OCI-LY7 (cell line): ENCODE measurements at regions not wholly inside any gene's neighbourhood (a gene's known extent, or its start where the extent isn't known, plus 50 kb on each side); places are given as distances from the start of the nearest gene placed in this dataset.

Experiments used
- BruUV-seq: library from RNA; stranded (reverse); fragments of 400-500 nt; replicated peaks from 2 replicates; lab custom pipeline; 2021; lab: Mats Ljungman, UMichigan
- CTCF ChIA-PET: fragments of 300-600 bp; sonication (Branson Sonifier 250); formaldehyde crosslinking; loops from one replicate; lab custom pipeline; 2022; ENCODE audit warnings: antibody characterized with exemption; ENCODE audit not compliant: unreplicated experiment; lab: Charles Lee
- POLR2A ChIA-PET: fragments of 300-600 bp; sonication (Branson Sonifier 250); formaldehyde crosslinking; loops from one replicate; lab custom pipeline; 2022; ENCODE audit warnings: antibody characterized with exemption; lab: Charles Lee
- DNase-seq: peaks from one replicate; pipeline ENCODE4 v3.0.0-alpha.2; 2015; ENCODE audit warnings: low spot score
- H2AFZ ChIP-seq: fragments of 200-600 bp; sonication (generic), shearing (Covaris generic); 2 replicates; pipeline ENCODE4 v1.6.1; 2014; ENCODE audit warnings: mild to moderate bottlenecking, antibody characterized with exemption, low read length, moderate library complexity
- H3K27ac ChIP-seq: fragments of 200-600 bp; sonication (generic); 2 replicates; pipeline ENCODE4 v1.5.1; 2014; ENCODE audit warnings: mixed run types, low read depth, mild to moderate bottlenecking, moderate library complexity, low read length, inconsistent platforms; ENCODE audit not compliant: poor library complexity, severe bottlenecking
- H3K36me3 ChIP-seq: fragments of 200-600 bp; sonication (generic); 2 replicates; pipeline ENCODE4 v1.6.1; 2014; ENCODE audit warnings: mild to moderate bottlenecking, antibody characterized with exemption, low read length, moderate library complexity, mixed read lengths; ENCODE audit not compliant: insufficient read depth
- H3K4me1 ChIP-seq: fragments of 200-600 bp; sonication (generic); 2 replicates; pipeline ENCODE4 v1.5.1; 2014; ENCODE audit warnings: mild to moderate bottlenecking, low read length; ENCODE audit not compliant: insufficient read depth, poor library complexity, severe bottlenecking
- H3K4me2 ChIP-seq: fragments of 200-600 bp; sonication (generic); 2 replicates; pipeline ENCODE4 v1.6.1; 2014; ENCODE audit warnings: mild to moderate bottlenecking, low read length
- H3K4me3 ChIP-seq: fragments of 200-600 bp; sonication (generic); 2 replicates; pipeline ENCODE4 v1.5.1; 2014; ENCODE audit warnings: mild to moderate bottlenecking, low read depth, low read length; ENCODE audit not compliant: poor library complexity, severe bottlenecking
- H3K79me2 ChIP-seq: fragments of 200-600 bp; sonication (generic); 2 replicates; pipeline ENCODE4 v1.6.1; 2016; ENCODE audit warnings: low read depth, mild to moderate bottlenecking, low read length, moderate library complexity, mixed read lengths; ENCODE audit not compliant: insufficient read depth
- H3K9me2 ChIP-seq: fragments of 200-600 bp; sonication (generic); 2 replicates; pipeline ENCODE4 v1.6.1; 2016; ENCODE audit warnings: mild to moderate bottlenecking, low read length, mixed read lengths; ENCODE audit not compliant: insufficient read depth
- H3K9me3 ChIP-seq: fragments of 200-600 bp; sonication (generic); 2 replicates; pipeline ENCODE4 v1.6.1; 2014; ENCODE audit warnings: mild to moderate bottlenecking, mixed run types, low read length, mixed read lengths
- H4K20me1 ChIP-seq: fragments of 200-600 bp; sonication (generic); 2 replicates; pipeline ENCODE4 v1.6.1; 2014; ENCODE audit warnings: mild to moderate bottlenecking, antibody characterized with exemption, low read length, moderate library complexity, mixed read lengths; ENCODE audit not compliant: insufficient read depth
- CTCF ChIP-seq: fragments of 200-600 bp; sonication (generic); conservative IDR thresholded peaks from 2 replicates; pipeline ENCODE4 v1.5.1; 2014; ENCODE audit warnings: mild to moderate bottlenecking, antibody characterized with exemption, low read length, moderate library complexity, mixed read lengths
- EZH2phosphoT487 ChIP-seq: fragments of 200-600 bp; sonication (generic); IDR thresholded peaks from 2 replicates; pipeline ENCODE4 v1.6.1; 2018; ENCODE audit warnings: low read depth, borderline replicate concordance, mild to moderate bottlenecking, mixed run types, antibody characterized with exemption, low read length, moderate library complexity, mixed read lengths
- intact Hi-C: fragments of 100-400 bp; cut with micrococcal nuclease; formaldehyde crosslinking; loops from one replicate; pipeline ENCODE4 v1.10.0; 2022; ENCODE audit not compliant: unreplicated experiment

DNA sequence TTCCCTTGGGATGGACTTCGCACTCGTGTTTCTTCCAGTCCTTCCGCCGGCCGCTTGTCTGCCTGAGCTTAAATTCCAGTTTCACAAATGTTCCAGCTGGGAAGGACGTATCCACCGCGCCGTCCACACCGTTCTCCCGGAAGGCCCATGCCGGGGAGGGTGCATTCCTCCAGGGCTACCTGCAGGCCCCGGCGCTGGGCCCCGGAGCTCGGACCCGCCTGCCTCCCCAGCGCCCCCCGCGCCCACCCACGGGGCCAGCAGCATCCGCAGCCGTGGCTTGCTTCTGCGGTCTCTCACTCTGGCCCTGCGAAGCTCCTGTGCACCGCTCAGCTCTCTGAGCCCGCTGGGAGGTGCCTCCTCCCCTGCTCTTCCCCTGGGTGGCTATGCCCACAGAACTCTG, 2084.1 kb downstream of the TP53TG3F start:
- Histone ChIP-seq H4K20me1 (no peaks in the 10 kb centered on the region), H3K4me2 (no peak overlapping the region), H3K4me1 (no peaks in the 10 kb centered on the region), H3K36me3 (no peaks in the 10 kb centered on the region), H3K9me2 (no peaks in the 10 kb centered on the region), H3K27ac (no peak overlapping the region), H2AFZ (no peak overlapping the region), H3K9me3 (no peaks in the 10 kb centered on the region), H3K79me2 (no peaks in the 10 kb centered on the region), H3K4me3 (no peak overlapping the region)
- TF ChIP-seq EZH2phosphoT487 (no peak), CTCF (no peak)
- CTCF ChIA-PET = no interaction called here
- DNase-seq = no peak
- intact Hi-C loops = no loop called here
- BruUV-seq = no TSS peak
- POLR2A ChIA-PET = no interaction called here

DNA sequence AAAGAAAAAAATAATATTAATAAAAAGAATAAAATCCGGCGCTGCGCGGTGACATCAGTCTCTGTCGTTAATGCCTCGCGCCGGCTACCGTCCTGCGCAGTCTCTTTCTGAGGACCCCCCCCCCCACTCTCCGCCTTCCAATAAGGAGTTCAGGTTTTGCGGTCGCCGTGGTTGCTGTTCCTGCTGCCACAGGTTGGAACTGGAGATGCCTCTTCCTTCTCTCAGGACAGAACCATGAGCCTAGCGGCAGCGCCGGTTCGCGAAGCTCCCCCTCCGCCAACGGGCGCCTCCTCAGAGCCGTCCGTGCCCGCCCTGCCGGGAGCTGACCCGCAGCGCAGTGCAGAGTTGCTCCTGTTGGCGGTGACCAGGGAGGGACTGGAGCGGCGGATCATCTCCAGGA, 2093.4 kb downstream of the TP53TG3F start:
- no peaks in the 10 kb centered on the region for H3K4me1 ChIP-seq
- ChIA-PET CTCF (no interaction called here), POLR2A (no interaction called here)
- BruUV-seq = no TSS peak
- H2AFZ ChIP-seq = no peak overlapping the region
- no peaks in the 10 kb centered on the region for H3K9me2 ChIP-seq
- H3K4me2 ChIP-seq = no peak overlapping the region
- no peaks in the 10 kb centered on the region for H3K79me2 ChIP-seq
- H3K9me3 ChIP-seq = no peaks in the 10 kb centered on the region
- H3K27ac ChIP-seq = no peak overlapping the region
- intact Hi-C loops = no loop called here
- no peaks in the 10 kb centered on the region for H3K36me3 ChIP-seq
- no peak overlapping the region for H3K4me3 ChIP-seq
- DNase-seq = no peak
- H4K20me1 ChIP-seq = no peaks in the 10 kb centered on the region
- TF ChIP-seq CTCF (no peak), EZH2phosphoT487 (no peak)

- Histone ChIP-seq H3K36me3 (no peaks in the 10 kb centered on the region), H3K27ac (no peak overlapping the region), H3K4me3 (no peak overlapping the region), H3K9me3 (no peaks in the 10 kb centered on the region), H3K79me2 (no peaks in the 10 kb centered on the region), H3K9me2 (no peaks in the 10 kb centered on the region), H4K20me1 (no peaks in the 10 kb centered on the region), H3K4me1 (no peaks in the 10 kb centered on the region), H3K4me2 (no peak overlapping the region), H2AFZ (no peak overlapping the region)
- ChIA-PET CTCF (no interaction called here), POLR2A (no interaction called here)
- no TSS peak for BruUV-seq
- no peak for TF ChIP-seq CTCF
- no peak for TF ChIP-seq EZH2phosphoT487
- no peak for DNase-seq
- intact Hi-C loops = no loop called here
Observed at GRCh38 chr16:35557731-35558130, 2098.3 kb downstream of the TP53TG3F start.
